H4 (cell line): ENCODE measurements at regions not wholly inside any gene's neighbourhood (a gene's known extent, or its start where the extent isn't known, plus 50 kb on each side); places are given as distances from the start of the nearest gene placed in this dataset.
A peak's percentile ranks its signal among the peaks of the same experiment; 100 is the strongest.

Source experiments
- DNase-seq: peaks from one replicate; pipeline ENCODE4 v3.0.0-alpha.2; 2015; ENCODE audit warnings: low spot score

GRCh38 chr6:88244721-88245120, 78.6 kb upstream of the CNR1 start:
- DNase-seq: no peak

- no peak for DNase-seq
Measured at GRCh38 chr6:88238901-88239300, 72.8 kb upstream of the CNR1 start.

GRCh38 chr6:88238065-88238464, 71.9 kb upstream of the CNR1 start:
- DNase-seq: peak; percentile 2

GRCh38 chr6:88236612-88237360, 70.6 kb upstream of the CNR1 start:
- DNase-seq: no peak

- no peak for DNase-seq
Measured at GRCh38 chr6:88232753-88233152, 66.6 kb upstream of the CNR1 start.

GRCh38 chr6:88223298-88223697, 57.2 kb upstream of the CNR1 start:
- no peak for DNase-seq

GRCh38 chr6:88220493-88220892, 54.3 kb upstream of the CNR1 start:
- DNase-seq: no peak

- no peak for DNase-seq
Measured at GRCh38 chr6:88216182-88216581, 50.0 kb upstream of the CNR1 start.
